ENCODE measurements at regions not wholly inside any gene's neighbourhood (a gene's known extent, or its start where the extent isn't known, plus 50 kb on each side); places are given as distances from the start of the nearest gene placed in this dataset.

DNA sequence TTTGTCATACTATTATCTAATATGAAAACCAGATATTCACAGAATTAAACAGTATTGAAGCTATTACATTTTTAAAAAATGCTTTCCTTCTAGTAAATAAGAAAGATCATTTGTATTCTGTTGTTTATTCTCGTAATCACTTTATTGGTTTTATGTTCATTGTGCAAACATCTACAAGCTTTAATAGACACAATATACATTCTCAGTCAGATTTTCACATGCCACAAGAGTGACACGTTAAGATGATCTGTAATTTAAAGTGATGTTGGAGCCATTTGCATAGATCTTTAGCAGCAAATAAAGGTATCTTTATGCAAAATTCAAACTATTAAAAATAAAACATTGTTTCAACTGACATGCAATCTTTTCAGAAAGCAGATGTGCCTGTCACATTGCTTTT is 469.9 kb downstream of the PCDH11X start:
- peaks cover 0 to 4% (median 0%) of the 10 kb centered on the region in 7 donors for H3K9me3 Mint-ChIP-seq
- Histone ChIP-seq H3K27ac (ENCODE audit: low read depth in 1 of 2, low read length in 2 of 2) (no peak overlapping the region), H2AFZ (ENCODE audit: insufficient read depth, low read depth, low read length, poor library complexity, severe bottlenecking) (no peak overlapping the region), H3K36me3 (replicated peaks in 1 of 2; ENCODE audit: control insufficient read depth in 1 of 2, insufficient read depth in 2 of 2, low read length in 2 of 2) (no peaks in the 10 kb centered on the region), H4K20me1 (ENCODE audit: insufficient read depth, low read length) (no peaks in the 10 kb centered on the region), H3K4me1 (ENCODE audit: control insufficient read depth in 1 of 2, insufficient read depth in 2 of 2, low read length in 2 of 2) (no peaks in the 10 kb centered on the region), H3K4me3 (replicated peaks in 1 of 3; ENCODE audit: low read depth in 2 of 3, low read length in 3 of 3) (no peak overlapping the region), H3K9me3 (replicated peaks in 1 of 2; ENCODE audit: control insufficient read depth in 1 of 2, insufficient read depth in 1 of 2, low read length in 2 of 2) (no peaks in the 10 kb centered on the region), H3K27me3 (ENCODE audit: control insufficient read depth in 2 of 2, insufficient read depth in 2 of 2, low read length in 2 of 2) (no peaks in the 10 kb centered on the region), H3K4me2 (replicated peaks; ENCODE audit: extremely low read depth, low read length, poor library complexity, severe bottlenecking) (no peak overlapping the region), H3K79me2 (ENCODE audit: insufficient read depth, low read length) (no peaks in the 10 kb centered on the region), H3K9ac (ENCODE audit: insufficient read depth, low read length, poor library complexity, severe bottlenecking) (no peak overlapping the region)
- intact Hi-C loops (cut with micrococcal nuclease) = no loop called here
- no peak for DNase-seq
- no peak overlapping the region for H3K4me3 Mint-ChIP-seq
- no peaks in the 10 kb centered on the region for H3K36me3 Mint-ChIP-seq
- TF ChIP-seq, protein P1, sequence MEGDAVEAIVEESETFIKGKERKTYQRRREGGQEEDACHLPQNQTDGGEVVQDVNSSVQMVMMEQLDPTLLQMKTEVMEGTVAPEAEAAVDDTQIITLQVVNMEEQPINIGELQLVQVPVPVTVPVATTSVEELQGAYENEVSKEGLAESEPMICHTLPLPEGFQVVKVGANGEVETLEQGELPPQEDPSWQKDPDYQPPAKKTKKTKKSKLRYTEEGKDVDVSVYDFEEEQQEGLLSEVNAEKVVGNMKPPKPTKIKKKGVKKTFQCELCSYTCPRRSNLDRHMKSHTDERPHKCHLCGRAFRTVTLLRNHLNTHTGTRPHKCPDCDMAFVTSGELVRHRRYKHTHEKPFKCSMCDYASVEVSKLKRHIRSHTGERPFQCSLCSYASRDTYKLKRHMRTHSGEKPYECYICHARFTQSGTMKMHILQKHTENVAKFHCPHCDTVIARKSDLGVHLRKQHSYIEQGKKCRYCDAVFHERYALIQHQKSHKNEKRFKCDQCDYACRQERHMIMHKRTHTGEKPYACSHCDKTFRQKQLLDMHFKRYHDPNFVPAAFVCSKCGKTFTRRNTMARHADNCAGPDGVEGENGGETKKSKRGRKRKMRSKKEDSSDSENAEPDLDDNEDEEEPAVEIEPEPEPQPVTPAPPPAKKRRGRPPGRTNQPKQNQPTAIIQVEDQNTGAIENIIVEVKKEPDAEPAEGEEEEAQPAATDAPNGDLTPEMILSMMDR (IDR thresholded peaks at IDR 0.05) = no peak
- H3K27ac Mint-ChIP-seq = no peak overlapping the region
- H3K27me3 Mint-ChIP-seq (ENCODE audit: low read depth in 3 of 3) = peaks cover 0 to 2% (median 0%) of the 10 kb centered on the region in 3 donors
- WGBS (ENCODE audit: insufficient coverage) = no CpG with 5 or more reads among the region's 2 CpGs
- H3K4me1 Mint-ChIP-seq = no peaks in the 10 kb centered on the region

DNA sequence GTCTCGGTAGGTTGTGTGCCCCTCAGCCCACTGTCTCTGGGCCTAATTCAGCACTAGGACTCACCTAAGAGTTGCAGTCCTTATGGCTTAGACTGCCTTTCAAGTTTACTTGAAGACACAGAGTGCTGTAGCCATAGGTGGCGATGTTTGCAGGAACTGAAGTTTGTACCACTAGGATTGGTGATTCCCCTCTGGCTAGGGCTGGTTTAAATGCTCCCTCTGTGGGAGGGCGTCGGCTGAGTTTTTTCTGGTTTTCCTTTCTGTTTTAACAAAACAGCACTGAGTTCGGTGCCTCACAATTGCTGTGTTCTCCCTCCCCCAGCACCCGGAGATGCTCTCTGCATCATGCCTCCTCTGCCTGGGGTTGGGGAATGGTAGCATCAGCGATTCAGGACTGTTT is 480.9 kb downstream of the PCDH11X start:
- H3K27ac ChIP-seq (ENCODE audit: low read depth in 1 of 2, low read length in 2 of 2) = no peak overlapping the region
- DNase-seq = no peak
- H3K36me3 ChIP-seq (replicated peaks in 1 of 2; ENCODE audit: control insufficient read depth in 1 of 2, insufficient read depth in 2 of 2, low read length in 2 of 2) = no peaks in the 10 kb centered on the region
- H3K4me2 ChIP-seq (replicated peaks; ENCODE audit: extremely low read depth, low read length, poor library complexity, severe bottlenecking) = no peak overlapping the region
- H3K27me3 ChIP-seq (ENCODE audit: control insufficient read depth in 2 of 2, insufficient read depth in 2 of 2, low read length in 2 of 2) = no peaks in the 10 kb centered on the region
- H3K79me2 ChIP-seq (ENCODE audit: insufficient read depth, low read length) = no peaks in the 10 kb centered on the region
- no peak overlapping the region for H2AFZ ChIP-seq (ENCODE audit: insufficient read depth, low read depth, low read length, poor library complexity, severe bottlenecking)
- Mint-ChIP-seq H3K4me1 (no peaks in the 10 kb centered on the region), H3K4me3 (no peak overlapping the region), H3K36me3 (no peaks in the 10 kb centered on the region), H3K27ac (no peak overlapping the region), H3K9me3 (peaks cover 0 to 19% (median 10%) of the 10 kb centered on the region in 7 donors), H3K27me3 (ENCODE audit: low read depth in 3 of 3) (no peaks in the 10 kb centered on the region)
- no peak overlapping the region for H3K4me3 ChIP-seq (replicated peaks in 1 of 3; ENCODE audit: low read depth in 2 of 3, low read length in 3 of 3)
- no peak overlapping the region for H3K9ac ChIP-seq (ENCODE audit: insufficient read depth, low read length, poor library complexity, severe bottlenecking)
- no peaks in the 10 kb centered on the region for H4K20me1 ChIP-seq (ENCODE audit: insufficient read depth, low read length)
- intact Hi-C loops (cut with micrococcal nuclease) = no loop called here
- no peaks in the 10 kb centered on the region for H3K4me1 ChIP-seq (ENCODE audit: control insufficient read depth in 1 of 2, insufficient read depth in 2 of 2, low read length in 2 of 2)
- WGBS (ENCODE audit: insufficient coverage) = 100% methylated on average over 1 of the region's 7 CpGs
- H3K9me3 ChIP-seq (replicated peaks in 1 of 2; ENCODE audit: control insufficient read depth in 1 of 2, insufficient read depth in 1 of 2, low read length in 2 of 2) = peaks cover 9 to 15% of the 10 kb centered on the region in 2 donors
- TF ChIP-seq, protein P1 (IDR thresholded peaks at IDR 0.05) = no peak

Measured in CD14-positive monocyte (primary cell).